ENCODE measurements at regions not wholly inside any gene's neighbourhood (a gene's known extent, or its start where the extent isn't known, plus 50 kb on each side); places are given as distances from the start of the nearest gene placed in this dataset.

DNA sequence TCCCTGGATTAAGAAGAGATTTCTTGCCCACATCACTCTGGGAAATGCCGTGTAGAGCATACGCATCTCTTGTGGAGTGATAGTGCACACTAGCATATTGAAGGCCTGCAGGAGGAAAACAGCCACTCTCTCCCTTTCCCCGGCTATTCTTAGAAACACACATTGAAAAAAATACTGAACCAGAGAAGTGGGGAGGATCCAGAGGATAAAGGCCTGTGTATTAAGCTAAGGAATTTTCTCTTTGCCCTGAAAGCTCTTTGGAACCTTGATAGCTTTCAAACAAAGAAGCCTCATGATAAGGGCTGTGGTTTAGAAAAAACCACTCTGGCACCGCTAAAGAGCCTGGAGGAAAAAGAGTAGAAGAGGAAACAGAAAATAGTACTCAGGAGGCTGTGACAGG lies 386.1 kb upstream of the NBEA start:
- Histone ChIP-seq H3K9me3 (ENCODE audit: control insufficient read depth, insufficient read depth, low read length) (no peaks in the 10 kb centered on the region; the same call in 1 of the 2 replicates), H3K9ac (ENCODE audit: low read depth, low read length) (no peak overlapping the region), H3K4me1 (ENCODE audit: control insufficient read depth, insufficient read depth, low read length) (no peaks in the 10 kb centered on the region), H3K18ac (ENCODE audit: low read depth, low read length) (no peak overlapping the region), H4K91ac (ENCODE audit: insufficient read depth, low read depth, low read length) (no peak overlapping the region), H3K36me3 (ENCODE audit: control insufficient read depth, insufficient read depth, low read length) (no peaks in the 10 kb centered on the region), H3K27me3 (ENCODE audit: control insufficient read depth, insufficient read depth, low read length) (no peaks in the 10 kb centered on the region), H3K4ac (ENCODE audit: low read depth, low read length) (no peak overlapping the region), H2AFZ (replicated peaks; ENCODE audit: low read length, poor library complexity) (no peak overlapping the region), H3K9me1 (ENCODE audit: insufficient read depth, low read length) (no peaks in the 10 kb centered on the region), H2AK5ac (ENCODE audit: low read depth, low read length) (no peak overlapping the region), H3K79me1 (ENCODE audit: low read depth in 1 of 2, low read length in 2 of 2) (no peaks in the 10 kb centered on the region), H2AK9ac (replicated peaks; ENCODE audit: low read depth, low read length, poor library complexity) (no peak overlapping the region), H2BK120ac (ENCODE audit: low read depth, low read length) (no peak overlapping the region), H3K14ac (replicated peaks; ENCODE audit: low read depth, low read length) (no peak overlapping the region), H2BK20ac (ENCODE audit: low read depth, low read length) (no peak overlapping the region), H4K5ac (ENCODE audit: low read depth, low read length) (no peak overlapping the region), H3K4me2 (ENCODE audit: low read depth, low read length) (no peak overlapping the region), H3K27ac (ENCODE audit: insufficient read depth, low read length) (no peak overlapping the region), H4K8ac (ENCODE audit: low read depth in 2 of 2, low read length in 2 of 2) (no peak overlapping the region), H4K20me1 (ENCODE audit: insufficient read depth, low read length) (no peaks in the 10 kb centered on the region), H3K4me3 (ENCODE audit: insufficient read depth, low read depth, low read length) (no peak overlapping the region), H3K23ac (ENCODE audit: low read depth, low read length) (no peak overlapping the region), H2BK15ac (ENCODE audit: low read depth, low read length) (no peak overlapping the region), H2BK5ac (ENCODE audit: low read depth, low read length, poor library complexity, severe bottlenecking) (no peak overlapping the region), H3K56ac (ENCODE audit: extremely low read depth, insufficient read depth, low read length) (no peak overlapping the region)
- DNase-seq = no peak
- ChIA-PET CTCF (no interaction called here), POLR2A (ENCODE audit: unreplicated experiment) (no interaction called here)
- BruUV-seq (replicated peaks) = no TSS peak
- in situ Hi-C loops (cut with MboI; ENCODE audit: low sequenced_read_pairs) (no loop called here), dilution Hi-C loops (cut with HindIII; ENCODE audit: low sequenced_read_pairs, unreplicated experiment) (no loop called here), intact Hi-C loops (cut with micrococcal nuclease) (no loop called here)
- no peak for TF ChIP-seq FOS (IDR thresholded peaks at IDR 0.05; ENCODE audit: low read depth, low read length)
- TF ChIP-seq NFE2L2 (IDR thresholded peaks at IDR 0.05; ENCODE audit: low read depth, low read length) = no peak
- no peak for TF ChIP-seq SMC3 (IDR thresholded peaks at IDR 0.05; ENCODE audit: low read depth, low read length)
- TF ChIP-seq POLR2A (IDR thresholded peaks at IDR 0.05; ENCODE audit: low read depth, low read length) = no peak
- TF ChIP-seq CEBPB (IDR thresholded peaks at IDR 0.05; ENCODE audit: low read depth, low read length) = no peak
- TF ChIP-seq, protein P1, sequence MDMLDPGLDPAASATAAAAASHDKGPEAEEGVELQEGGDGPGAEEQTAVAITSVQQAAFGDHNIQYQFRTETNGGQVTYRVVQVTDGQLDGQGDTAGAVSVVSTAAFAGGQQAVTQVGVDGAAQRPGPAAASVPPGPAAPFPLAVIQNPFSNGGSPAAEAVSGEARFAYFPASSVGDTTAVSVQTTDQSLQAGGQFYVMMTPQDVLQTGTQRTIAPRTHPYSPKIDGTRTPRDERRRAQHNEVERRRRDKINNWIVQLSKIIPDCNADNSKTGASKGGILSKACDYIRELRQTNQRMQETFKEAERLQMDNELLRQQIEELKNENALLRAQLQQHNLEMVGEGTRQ (IDR thresholded peaks at IDR 0.05; ENCODE audit: low read depth, low read length) = no peak
- no peak for TF ChIP-seq RFX5 (IDR thresholded peaks at IDR 0.05; ENCODE audit: low read depth, low read length)
- ATAC-seq (ENCODE audit: low read depth) = no peak
- WGBS, 2 experiments (ENCODE audit: extremely low coverage in 2 of 2, insufficient read length in 1 of 2) = 86% methylated on average over 1 of the region's 4 CpGs; no CpG with 5 or more reads in 1 of the 2 experiments

All from IMR-90 (cell line).